Sigmoid colon (tissue), 6 donors: ENCODE measurements at regions not wholly inside any gene's neighbourhood (a gene's known extent, or its start where the extent isn't known, plus 50 kb on each side); places are given as distances from the start of the nearest gene placed in this dataset.
A peak's percentile ranks its signal among the peaks of the same experiment; 100 is the strongest.

ENCODE experiments used
- DNase-seq: peaks from one replicate; pipeline ENCODE4 v3.0.0-alpha.2; 2019
- H3K27ac ChIP-seq, 4 donors: fragments of 200-600 bp; sonication (generic); one replicate each; pipeline ENCODE4 v1.5.1; 2016 to 2019; ENCODE audit warnings: mild to moderate bottlenecking in 1 of 4
- H3K27me3 ChIP-seq, 3 donors: fragments of 200-600 bp; sonication (generic); one replicate each; pipeline ENCODE4 v1.5.1; 2019; ENCODE audit warnings: mild to moderate bottlenecking in 1 of 3
- H3K36me3 ChIP-seq, 4 donors: fragments of 200-600 bp; sonication (generic); one replicate each; pipeline ENCODE4 v1.5.1; 2016 to 2019
- H3K4me1 ChIP-seq, 4 donors: fragments of 200-600 bp; sonication (generic); one replicate each; pipeline ENCODE4 v1.5.1; 2017 to 2019
- H3K4me3 ChIP-seq, 4 donors: fragments of 200-600 bp; sonication (generic); one replicate each; pipeline ENCODE4 v1.5.1; 2017 to 2019; ENCODE audit warnings: mild to moderate bottlenecking in 2 of 4, moderate library complexity in 1 of 4
- H3K9me3 ChIP-seq, 4 donors: fragments of 200-600 bp in 3 of 4; sonication (generic) in 3 of 4; one replicate each; pipeline versions ENCODE4 v1.5.1 to v1.6.1; 2013 to 2019
- CTCF ChIP-seq, 4 experiments: fragments of 450-650 bp in 3 of 4; fragments of 200-600 bp in 1 of 4; IDR thresholded peaks; one replicate each; pipeline ENCODE4 v1.5.1; 2016 to 2019; ENCODE audit warnings: antibody characterized with exemption in 4 of 4, mild to moderate bottlenecking in 3 of 4, moderate library complexity in 2 of 4
- EP300 ChIP-seq, 4 donors: sonication (generic); formaldehyde crosslinking; IDR thresholded peaks; one replicate each; pipeline ENCODE4 v1.6.1; 2017; ENCODE audit warnings: antibody characterized with exemption in 4 of 4
- POLR2A ChIP-seq, 2 donors: fragments of 450-650 bp; IDR thresholded peaks; one replicate each; pipeline ENCODE4 v1.6.1; 2016; ENCODE audit warnings: antibody characterized with exemption in 2 of 2, mild to moderate bottlenecking in 2 of 2, moderate library complexity in 2 of 2
- POLR2AphosphoS5 ChIP-seq, 4 donors: sonication (generic); formaldehyde crosslinking; IDR thresholded peaks; one replicate each; pipeline ENCODE4 v1.6.1; 2017; ENCODE audit warnings: antibody characterized with exemption in 4 of 4
- WGBS, 2 donors: extraction: QIAGEN DNeasy Blood & Tissue Kit; methylation state at CpG; one replicate each; pipeline ENCODE4 v1.1.7; 2013; 5-methylcytosine and 5-hydroxymethylcytosine counted together
- intact Hi-C: fragments of 100-400 bp; cut with DNase I; formaldehyde crosslinking; loops from one replicate; pipeline ENCODE4 v1.15.1; 2023
- donor health status: healthy with polysubstance abuse.
- donor health status: healthy.

DNA sequence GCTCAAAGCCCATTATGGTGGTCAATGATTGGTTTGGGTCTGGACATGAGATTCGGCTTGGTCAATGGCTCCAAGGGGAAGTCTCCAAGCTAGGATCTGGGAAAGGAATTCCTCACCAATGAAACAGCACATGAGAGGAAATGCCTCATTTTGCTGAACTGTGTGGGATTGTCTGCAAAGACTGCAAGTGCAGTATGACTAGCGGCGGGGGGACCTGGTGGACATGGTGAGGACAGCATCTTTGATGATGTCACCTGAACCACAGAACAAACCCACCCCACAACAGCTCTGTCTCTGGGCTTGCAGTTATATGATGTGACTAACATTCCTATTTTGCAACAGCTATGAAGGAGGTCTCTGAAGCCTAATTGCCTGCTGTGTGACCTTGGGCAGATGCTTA lies 50.6 kb upstream of the NKD1 start:
- Histone ChIP-seq H3K4me1 (peaks cover 0 to 19% (median 16%) of the 10 kb centered on the region in 4 donors), H3K4me3 (no peak overlapping the region), H3K27ac (peak overlapping the region in 1 of 4 donors; percentile 78), H3K36me3 (no peaks in the 10 kb centered on the region), H3K27me3 (no peaks in the 10 kb centered on the region), H3K9me3 (no peaks in the 10 kb centered on the region)
- no peak for TF ChIP-seq EP300 (IDR thresholded peaks at IDR 0.05)
- TF ChIP-seq POLR2AphosphoS5 (IDR thresholded peaks at IDR 0.05), result no peak
- TF ChIP-seq POLR2A (IDR thresholded peaks at IDR 0.05), result no peak
- TF ChIP-seq CTCF (IDR thresholded peaks at IDR 0.05), result no peak
- intact Hi-C loops, result no loop called here
- WGBS, 2 donors, result 86 to 94% methylated on average over 3 of the region's 3 CpGs
- DNase-seq, result no peak

DNA sequence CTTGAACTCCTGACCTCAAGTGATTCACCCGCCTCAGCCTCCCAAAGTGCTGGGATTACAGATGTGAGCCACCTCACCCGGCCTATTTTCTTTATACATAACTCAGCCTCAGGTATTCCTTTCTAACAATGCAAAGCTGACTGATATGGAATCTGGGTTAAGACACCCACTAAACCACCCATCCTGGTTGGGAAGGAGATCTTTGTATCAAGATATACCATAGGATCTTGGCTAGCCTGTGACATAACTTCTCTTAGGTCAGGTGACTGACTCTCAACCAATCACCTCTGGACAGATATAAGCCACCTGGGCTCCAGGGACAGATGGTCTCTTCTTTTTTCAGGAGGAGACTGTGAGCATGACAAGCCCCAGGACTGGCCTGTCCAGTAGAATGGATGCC lies 51.2 kb upstream of the NKD1 start:
- no peak for DNase-seq
- TF ChIP-seq POLR2AphosphoS5 (IDR thresholded peaks at IDR 0.05), result no peak
- no peak for TF ChIP-seq EP300 (IDR thresholded peaks at IDR 0.05)
- TF ChIP-seq CTCF (IDR thresholded peaks at IDR 0.05), result no peak
- no peak for TF ChIP-seq POLR2A (IDR thresholded peaks at IDR 0.05)
- Histone ChIP-seq H3K4me1 (peaks cover 0 to 19% (median 16%) of the 10 kb centered on the region in 4 donors), H3K9me3 (no peaks in the 10 kb centered on the region), H3K27me3 (no peaks in the 10 kb centered on the region), H3K36me3 (no peaks in the 10 kb centered on the region), H3K4me3 (no peak overlapping the region), H3K27ac (no peak overlapping the region)
- intact Hi-C loops, result no loop called here
- 93 to 95% methylated on average over 2 of the region's 2 CpGs for WGBS, 2 donors

DNA sequence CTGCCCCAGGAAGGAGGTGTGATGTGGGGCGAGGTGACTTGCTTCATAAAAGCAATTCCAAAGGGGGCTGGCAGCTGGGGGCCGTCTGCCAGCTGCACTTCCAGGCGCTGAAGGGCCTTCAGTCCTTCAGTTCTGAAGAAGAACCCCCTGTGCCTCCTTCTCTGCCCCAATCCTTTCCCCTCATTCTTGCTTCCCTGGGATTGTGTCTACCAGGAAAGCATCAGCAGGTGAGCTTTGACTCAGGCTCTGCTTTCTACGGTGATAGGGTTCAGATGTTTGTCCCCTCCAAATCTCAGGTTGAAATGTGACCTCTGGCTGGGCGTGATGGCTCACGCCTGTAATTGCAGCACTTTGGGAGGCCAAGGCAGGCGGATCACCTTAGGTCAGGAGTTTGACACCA lies 52.5 kb upstream of the NKD1 start:
- H3K4me3 ChIP-seq, result no peak overlapping the region
- TF ChIP-seq EP300 (IDR thresholded peaks at IDR 0.05), result no peak
- no peak overlapping the region for H3K27ac ChIP-seq
- no peaks in the 10 kb centered on the region for H3K27me3 ChIP-seq
- WGBS, 2 donors, result 46 to 78% methylated on average over 7 of the region's 7 CpGs
- no peaks in the 10 kb centered on the region for H3K9me3 ChIP-seq
- no peaks in the 10 kb centered on the region for H3K36me3 ChIP-seq
- intact Hi-C loops, result no loop called here
- no peak for DNase-seq
- peaks cover 0 to 19% (median 16%) of the 10 kb centered on the region in 4 donors for H3K4me1 ChIP-seq

DNA sequence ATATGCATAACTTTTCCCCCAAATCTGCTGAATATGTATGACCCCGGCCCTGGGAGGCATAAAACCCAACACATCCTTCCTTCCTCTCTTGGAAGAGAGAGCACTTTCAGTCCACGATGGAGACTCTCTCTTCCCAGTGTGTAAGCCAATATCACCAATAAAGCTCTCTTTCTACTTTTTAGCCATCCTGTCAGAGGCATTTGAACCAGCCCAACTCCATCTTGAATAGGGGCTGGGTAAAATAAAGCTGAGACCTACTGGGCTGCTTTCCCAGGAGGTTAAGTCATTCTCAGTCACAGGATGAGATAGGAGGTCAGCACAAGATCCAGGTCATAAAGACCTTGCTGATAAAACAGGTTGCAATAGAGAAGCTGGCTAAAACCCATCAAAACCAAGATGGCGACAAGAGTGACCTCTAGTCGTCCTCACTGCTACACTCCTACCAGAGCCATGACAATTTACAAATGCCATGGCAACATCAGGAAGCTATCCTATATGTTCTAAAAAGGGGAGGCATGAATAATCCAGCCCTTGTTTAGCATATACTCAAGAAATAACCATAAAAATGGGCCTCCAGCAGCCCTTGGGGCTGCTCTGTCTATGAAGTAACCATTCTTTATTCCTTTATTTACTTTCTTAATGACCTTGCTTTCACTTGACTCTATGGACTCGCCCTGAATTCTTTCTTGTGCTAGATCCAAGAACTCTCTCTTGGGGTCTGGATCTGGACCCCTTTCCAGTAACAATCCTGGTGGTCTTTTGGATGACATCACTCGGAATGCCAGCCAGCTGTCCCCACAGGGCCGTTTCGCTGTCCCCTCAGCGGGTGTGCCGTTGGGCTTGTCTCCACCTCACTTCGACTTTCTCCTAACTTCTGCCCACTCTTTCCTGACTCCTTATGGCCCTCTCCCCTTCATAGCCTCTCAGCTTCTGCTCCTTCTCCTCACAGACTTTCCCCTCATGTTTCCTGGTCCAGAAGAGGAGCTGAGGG lies 53.4 kb upstream of the NKD1 start:
- TF ChIP-seq EP300 (IDR thresholded peaks at IDR 0.05) (no peak), CTCF (IDR thresholded peaks at IDR 0.05) (no peak), POLR2A (IDR thresholded peaks at IDR 0.05) (no peak), POLR2AphosphoS5 (IDR thresholded peaks at IDR 0.05) (no peak)
- WGBS, 2 donors, result 79 to 87% methylated on average over 11 of the region's 11 CpGs
- Histone ChIP-seq H3K27ac (no peak overlapping the region), H3K4me1 (peaks cover 0 to 19% (median 16%) of the 10 kb centered on the region in 4 donors), H3K4me3 (no peak overlapping the region), H3K9me3 (no peaks in the 10 kb centered on the region), H3K27me3 (no peaks in the 10 kb centered on the region), H3K36me3 (no peaks in the 10 kb centered on the region)
- no peak for DNase-seq
- intact Hi-C loops, result no loop called here

- WGBS, 2 donors, result 91% methylated on average over 8 of the region's 8 CpGs
- Histone ChIP-seq H3K36me3 (no peaks in the 10 kb centered on the region), H3K9me3 (no peaks in the 10 kb centered on the region), H3K4me1 (no peaks in the 10 kb centered on the region), H3K27ac (no peak overlapping the region), H3K27me3 (no peaks in the 10 kb centered on the region), H3K4me3 (no peak overlapping the region)
- intact Hi-C loops, result no loop called here
- no peak for DNase-seq
- TF ChIP-seq CTCF (IDR thresholded peaks at IDR 0.05) (no peak), POLR2AphosphoS5 (IDR thresholded peaks at IDR 0.05) (no peak)
Measured at GRCh38 chr16:50491516-50491915, 56.7 kb upstream of the NKD1 start.
